HG03439 (cell line): ENCODE measurements at regions not wholly inside any gene's neighbourhood (a gene's known extent, or its start where the extent isn't known, plus 50 kb on each side); places are given as distances from the start of the nearest gene placed in this dataset.
A peak's percentile ranks its signal among the peaks of the same experiment; 100 is the strongest.

Source experiments
- ATAC-seq: cut with Tn5 transposase; IDR thresholded peaks from one replicate; pipeline ENCODE4 v1.9.1; 2021; ENCODE audit warnings: mild to moderate bottlenecking, moderate library complexity; ENCODE audit not compliant: unreplicated experiment

GRCh38 chr1:60311838-60312237, 238.3 kb upstream of the C1orf87 start:
- ATAC-seq: no peak

- no peak for ATAC-seq
These were observed 226.0 kb upstream of the C1orf87 start for GRCh38 chr1:60299581-60299980.

GRCh38 chr1:60298290-60298689, 224.7 kb upstream of the C1orf87 start:
- ATAC-seq: no peak

- ATAC-seq: no peak
These were observed 223.2 kb upstream of the C1orf87 start for GRCh38 chr1:60296794-60297193.

GRCh38 chr1:60292140-60292539, 218.6 kb upstream of the C1orf87 start:
- ATAC-seq: no peak

- ATAC-seq: no peak
These were observed 216.8 kb upstream of the C1orf87 start for GRCh38 chr1:60290393-60290792.

GRCh38 chr1:60287536-60287935, 214.0 kb upstream of the C1orf87 start:
- ATAC-seq: no peak

GRCh38 chr1:60283690-60284089, 210.1 kb upstream of the C1orf87 start:
- no peak for ATAC-seq

GRCh38 chr1:60281360-60281932, 207.9 kb upstream of the C1orf87 start:
- peak; percentile 71 for ATAC-seq

GRCh38 chr1:60280819-60281218, 207.2 kb upstream of the C1orf87 start:
- ATAC-seq: no peak

- ATAC-seq: no peak
These were observed 206.7 kb upstream of the C1orf87 start for GRCh38 chr1:60280256-60280655.

- ATAC-seq: no peak
These were observed 206.2 kb upstream of the C1orf87 start for GRCh38 chr1:60279798-60280197.

- ATAC-seq: no peak
These were observed 203.7 kb upstream of the C1orf87 start for GRCh38 chr1:60277269-60277668.

- ATAC-seq: no peak
These were observed 201.1 kb upstream of the C1orf87 start for GRCh38 chr1:60274422-60275290.

GRCh38 chr1:60273185-60273584, 199.6 kb upstream of the C1orf87 start:
- no peak for ATAC-seq

- ATAC-seq: no peak
These were observed 197.5 kb upstream of the C1orf87 start for GRCh38 chr1:60271041-60271440.

- no peak for ATAC-seq
These were observed 194.9 kb upstream of the C1orf87 start for GRCh38 chr1:60268451-60268850.

GRCh38 chr1:60265560-60266535, 192.3 kb upstream of the C1orf87 start:
- ATAC-seq: no peak

GRCh38 chr1:60262701-60263100, 189.1 kb upstream of the C1orf87 start:
- ATAC-seq: no peak

- ATAC-seq: no peak
These were observed 184.0 kb upstream of the C1orf87 start for GRCh38 chr1:60257531-60257930.

- no peak for ATAC-seq
These were observed 182.0 kb upstream of the C1orf87 start for GRCh38 chr1:60255565-60255964.
